ENCODE measurements at regions not wholly inside any gene's neighbourhood (a gene's known extent, or its start where the extent isn't known, plus 50 kb on each side); places are given as distances from the start of the nearest gene placed in this dataset.
A peak's percentile ranks its signal among the peaks of the same experiment; 100 is the strongest.

- TF ChIP-seq SPI1 (IDR thresholded peaks at IDR 0.05; ENCODE audit: low read depth, low read length) (no peak), POLR2AphosphoS5 (IDR thresholded peaks at IDR 0.05; ENCODE audit: low read depth, low read length) (no peak), TAF1 (IDR thresholded peaks at IDR 0.05; ENCODE audit: low read depth, low read length) (no peak), POLR2A (IDR thresholded peaks at IDR 0.05; ENCODE audit: low read depth, low read length) (no peak), PAX5 (IDR thresholded peaks at IDR 0.05; ENCODE audit: insufficient read depth, low read length, severe bottlenecking) (no peak), POU2F2 (IDR thresholded peaks at IDR 0.05; ENCODE audit: low read depth, low read length) (no peak)
- DNase-seq (ENCODE audit: insufficient read length, low spot score) (no peak), FAIRE-seq (no peak)
Measured at GRCh38 chr6:47402081-47402480, 75.5 kb upstream of the CD2AP start.

- FAIRE-seq (no peak), DNase-seq (ENCODE audit: insufficient read length, low spot score) (no peak)
- no peak for TF ChIP-seq PAX5 (IDR thresholded peaks at IDR 0.05; ENCODE audit: insufficient read depth, low read length, severe bottlenecking)
- no peak for TF ChIP-seq TAF1 (IDR thresholded peaks at IDR 0.05; ENCODE audit: low read depth, low read length)
- no peak for TF ChIP-seq POLR2AphosphoS5 (IDR thresholded peaks at IDR 0.05; ENCODE audit: low read depth, low read length)
- TF ChIP-seq SPI1 (IDR thresholded peaks at IDR 0.05; ENCODE audit: low read depth, low read length) = no peak
- no peak for TF ChIP-seq POLR2A (IDR thresholded peaks at IDR 0.05; ENCODE audit: low read depth, low read length)
- no peak for TF ChIP-seq POU2F2 (IDR thresholded peaks at IDR 0.05; ENCODE audit: low read depth, low read length)
Measured at GRCh38 chr6:47403056-47403455, 74.5 kb upstream of the CD2AP start.

GRCh38 chr6:47403801-47404200 is 73.8 kb upstream of the CD2AP start:
- TF ChIP-seq TAF1 (IDR thresholded peaks at IDR 0.05; ENCODE audit: low read depth, low read length) = no peak
- no peak for TF ChIP-seq POU2F2 (IDR thresholded peaks at IDR 0.05; ENCODE audit: low read depth, low read length)
- TF ChIP-seq POLR2A (IDR thresholded peaks at IDR 0.05; ENCODE audit: low read depth, low read length) = no peak
- TF ChIP-seq POLR2AphosphoS5 (IDR thresholded peaks at IDR 0.05; ENCODE audit: low read depth, low read length) = no peak
- TF ChIP-seq SPI1 (IDR thresholded peaks at IDR 0.05; ENCODE audit: low read depth, low read length) = no peak
- TF ChIP-seq PAX5 (IDR thresholded peaks at IDR 0.05; ENCODE audit: insufficient read depth, low read length, severe bottlenecking) = no peak
- FAIRE-seq (no peak), DNase-seq (ENCODE audit: insufficient read length, low spot score) (no peak)

- FAIRE-seq (no peak), DNase-seq (ENCODE audit: insufficient read length, low spot score) (no peak)
- TF ChIP-seq PAX5 (IDR thresholded peaks at IDR 0.05; ENCODE audit: insufficient read depth, low read length, severe bottlenecking) (no peak), POLR2A (IDR thresholded peaks at IDR 0.05; ENCODE audit: low read depth, low read length) (no peak), POU2F2 (IDR thresholded peaks at IDR 0.05; ENCODE audit: low read depth, low read length) (no peak), POLR2AphosphoS5 (IDR thresholded peaks at IDR 0.05; ENCODE audit: low read depth, low read length) (no peak)
Measured at GRCh38 chr6:47404435-47404834, 73.2 kb upstream of the CD2AP start.

- DNase-seq (ENCODE audit: insufficient read length, low spot score) (no peak), FAIRE-seq (no peak)
- no peak for TF ChIP-seq POLR2AphosphoS5 (IDR thresholded peaks at IDR 0.05; ENCODE audit: low read depth, low read length)
- TF ChIP-seq POU2F2 (IDR thresholded peaks at IDR 0.05; ENCODE audit: low read depth, low read length) = no peak
- TF ChIP-seq PAX5 (IDR thresholded peaks at IDR 0.05; ENCODE audit: insufficient read depth, low read length, severe bottlenecking) = no peak
- no peak for TF ChIP-seq SPI1 (IDR thresholded peaks at IDR 0.05; ENCODE audit: low read depth, low read length)
- TF ChIP-seq TAF1 (IDR thresholded peaks at IDR 0.05; ENCODE audit: low read depth, low read length) = no peak
- TF ChIP-seq POLR2A (IDR thresholded peaks at IDR 0.05; ENCODE audit: low read depth, low read length) = no peak
Measured at GRCh38 chr6:47405273-47405672, 72.3 kb upstream of the CD2AP start.

- TF ChIP-seq POU2F2 (IDR thresholded peaks at IDR 0.05; ENCODE audit: low read depth, low read length) = no peak
- TF ChIP-seq POLR2A (IDR thresholded peaks at IDR 0.05; ENCODE audit: low read depth, low read length) = no peak
- TF ChIP-seq SPI1 (IDR thresholded peaks at IDR 0.05; ENCODE audit: low read depth, low read length) = no peak
- no peak for TF ChIP-seq PAX5 (IDR thresholded peaks at IDR 0.05; ENCODE audit: insufficient read depth, low read length, severe bottlenecking)
- TF ChIP-seq TAF1 (IDR thresholded peaks at IDR 0.05; ENCODE audit: low read depth, low read length) = no peak
- no peak for TF ChIP-seq POLR2AphosphoS5 (IDR thresholded peaks at IDR 0.05; ENCODE audit: low read depth, low read length)
- DNase-seq (ENCODE audit: insufficient read length, low spot score) (no peak), FAIRE-seq (no peak)
Measured at GRCh38 chr6:47407300-47408281, 70.0 kb upstream of the CD2AP start.

GRCh38 chr6:47413752-47414422 is 63.7 kb upstream of the CD2AP start:
- TF ChIP-seq SPI1 (IDR thresholded peaks at IDR 0.05; ENCODE audit: low read depth, low read length) = 0 out of 2 replicates have a peak, but pooled peaks have one; percentile 17
- TF ChIP-seq POLR2AphosphoS5 (IDR thresholded peaks at IDR 0.05; ENCODE audit: low read depth, low read length) = no peak
- DNase-seq (ENCODE audit: insufficient read length, low spot score) (peak; percentile 22), FAIRE-seq (no peak)

GRCh38 chr6:47414423-47415167 is 63.0 kb upstream of the CD2AP start:
- DNase-seq (ENCODE audit: insufficient read length, low spot score) (no peak), FAIRE-seq (peak; percentile 84)
- TF ChIP-seq POLR2A (IDR thresholded peaks at IDR 0.05; ENCODE audit: low read depth, low read length) = no peak
- no peak for TF ChIP-seq POU2F2 (IDR thresholded peaks at IDR 0.05; ENCODE audit: low read depth, low read length)
- TF ChIP-seq SPI1 (IDR thresholded peaks at IDR 0.05; ENCODE audit: low read depth, low read length) = peak; percentile 95
- TF ChIP-seq TAF1 (IDR thresholded peaks at IDR 0.05; ENCODE audit: low read depth, low read length) = no peak
- no peak for TF ChIP-seq PAX5 (IDR thresholded peaks at IDR 0.05; ENCODE audit: insufficient read depth, low read length, severe bottlenecking)
- TF ChIP-seq POLR2AphosphoS5 (IDR thresholded peaks at IDR 0.05; ENCODE audit: low read depth, low read length) = no peak

Data from GM12891 (cell line).